ENCODE measurements at regions not wholly inside any gene's neighbourhood (a gene's known extent, or its start where the extent isn't known, plus 50 kb on each side); places are given as distances from the start of the nearest gene placed in this dataset.
"Not testable (repeated sequence)": the region's sequence is repeated elsewhere in the genome, so short reads cannot be mapped to it uniquely, and the experiment has no call there.

GRCh38 chr2:129823044-129823443 lies 156.4 kb upstream of the RAB6C start:
- Histone ChIP-seq H3K27me3 (ENCODE audit: control insufficient read depth in 1 of 2, insufficient read depth in 2 of 2, low read length in 2 of 2) (no peaks in the 10 kb centered on the region), H3K9me3 (ENCODE audit: control insufficient read depth in 2 of 2, insufficient read depth in 1 of 2, low read depth in 1 of 2, low read length in 1 of 2) (no peaks in the 10 kb centered on the region), H3K27ac (ENCODE audit: low read depth in 2 of 2, low read length in 1 of 2) (no peak overlapping the region), H3K4me1 (ENCODE audit: control insufficient read depth in 2 of 2, insufficient read depth in 2 of 2, low read length in 1 of 2) (peaks cover 0 to 9% of the 10 kb centered on the region in 2 donors), H3K36me3 (ENCODE audit: control insufficient read depth in 2 of 2, insufficient read depth in 2 of 2, low read length in 1 of 2) (no peaks in the 10 kb centered on the region), H3K4me3 (ENCODE audit: low read depth in 1 of 2, low read length in 2 of 2) (no peak overlapping the region)
- WGBS, 2 donors = 70 to 88% methylated on average over 10 of the region's 10 CpGs

- Histone ChIP-seq H3K36me3 (ENCODE audit: control insufficient read depth in 2 of 2, insufficient read depth in 2 of 2, low read length in 1 of 2) (no peaks in the 10 kb centered on the region), H3K4me3 (ENCODE audit: low read depth in 1 of 2, low read length in 2 of 2) (no peak overlapping the region), H3K4me1 (ENCODE audit: control insufficient read depth in 2 of 2, insufficient read depth in 2 of 2, low read length in 1 of 2) (no peaks in the 10 kb centered on the region), H3K27ac (ENCODE audit: low read depth in 2 of 2, low read length in 1 of 2) (no peak overlapping the region), H3K9me3 (ENCODE audit: control insufficient read depth in 2 of 2, insufficient read depth in 1 of 2, low read depth in 1 of 2, low read length in 1 of 2) (peaks cover 2 to 4% of the 10 kb centered on the region in 2 donors), H3K27me3 (ENCODE audit: control insufficient read depth in 1 of 2, insufficient read depth in 2 of 2, low read length in 2 of 2) (no peaks in the 10 kb centered on the region)
- WGBS, 2 donors = 50 to 55% methylated on average over 27 of the region's 27 CpGs
These were observed 152.0 kb upstream of the RAB6C start for GRCh38 chr2:129827311-129828090.

- H3K27me3 ChIP-seq (ENCODE audit: control insufficient read depth in 1 of 2, insufficient read depth in 2 of 2, low read length in 2 of 2) = no peaks in the 10 kb centered on the region
- H3K36me3 ChIP-seq (ENCODE audit: control insufficient read depth in 2 of 2, insufficient read depth in 2 of 2, low read length in 1 of 2) = no peaks in the 10 kb centered on the region
- H3K27ac ChIP-seq (ENCODE audit: low read depth in 2 of 2, low read length in 1 of 2) = no peak overlapping the region
- 67 to 92% methylated on average over 7 of the region's 7 CpGs for WGBS, 2 donors
- no peak overlapping the region for H3K4me3 ChIP-seq (ENCODE audit: low read depth in 1 of 2, low read length in 2 of 2)
- H3K4me1 ChIP-seq (ENCODE audit: control insufficient read depth in 2 of 2, insufficient read depth in 2 of 2, low read length in 1 of 2) = no peaks in the 10 kb centered on the region
- H3K9me3 ChIP-seq (ENCODE audit: control insufficient read depth in 2 of 2, insufficient read depth in 1 of 2, low read depth in 1 of 2, low read length in 1 of 2) = peaks cover 2 to 4% of the 10 kb centered on the region in 2 donors
These were observed 150.7 kb upstream of the RAB6C start for GRCh38 chr2:129828792-129829191.

GRCh38 chr2:129829588-129829987 lies 149.9 kb upstream of the RAB6C start:
- H3K4me1 ChIP-seq (ENCODE audit: control insufficient read depth in 2 of 2, insufficient read depth in 2 of 2, low read length in 1 of 2) = no peaks in the 10 kb centered on the region
- H3K4me3 ChIP-seq (ENCODE audit: low read depth in 1 of 2, low read length in 2 of 2) = no peak overlapping the region
- H3K9me3 ChIP-seq (ENCODE audit: control insufficient read depth in 2 of 2, insufficient read depth in 1 of 2, low read depth in 1 of 2, low read length in 1 of 2) = peaks cover 2 to 4% of the 10 kb centered on the region in 2 donors
- H3K27ac ChIP-seq (ENCODE audit: low read depth in 2 of 2, low read length in 1 of 2) = no peak overlapping the region
- H3K27me3 ChIP-seq (ENCODE audit: control insufficient read depth in 1 of 2, insufficient read depth in 2 of 2, low read length in 2 of 2) = no peaks in the 10 kb centered on the region
- no peaks in the 10 kb centered on the region for H3K36me3 ChIP-seq (ENCODE audit: control insufficient read depth in 2 of 2, insufficient read depth in 2 of 2, low read length in 1 of 2)
- WGBS, 2 donors = 74 to 77% methylated on average over 3 of the region's 3 CpGs

GRCh38 chr2:129831018-129831417 lies 148.4 kb upstream of the RAB6C start:
- Histone ChIP-seq H3K27me3 (ENCODE audit: control insufficient read depth in 1 of 2, insufficient read depth in 2 of 2, low read length in 2 of 2) (no peaks in the 10 kb centered on the region), H3K9me3 (ENCODE audit: control insufficient read depth in 2 of 2, insufficient read depth in 1 of 2, low read depth in 1 of 2, low read length in 1 of 2) (peaks cover 2 to 4% of the 10 kb centered on the region in 2 donors), H3K4me3 (ENCODE audit: low read depth in 1 of 2, low read length in 2 of 2) (no peak overlapping the region), H3K27ac (ENCODE audit: low read depth in 2 of 2, low read length in 1 of 2) (no peak overlapping the region), H3K4me1 (ENCODE audit: control insufficient read depth in 2 of 2, insufficient read depth in 2 of 2, low read length in 1 of 2) (no peaks in the 10 kb centered on the region), H3K36me3 (ENCODE audit: control insufficient read depth in 2 of 2, insufficient read depth in 2 of 2, low read length in 1 of 2) (no peaks in the 10 kb centered on the region)
- 92 to 95% methylated on average over 2 of the region's 2 CpGs for WGBS, 2 donors

GRCh38 chr2:129833465-129833864 lies 146.0 kb upstream of the RAB6C start:
- 95 to 96% methylated on average over 20 of the region's 20 CpGs for WGBS, 2 donors

GRCh38 chr2:129847043-129847442 lies 132.4 kb upstream of the RAB6C start:
- H3K27me3 ChIP-seq (ENCODE audit: control insufficient read depth in 1 of 2, insufficient read depth in 2 of 2, low read length in 2 of 2) = no peaks in the 10 kb centered on the region
- no peaks in the 10 kb centered on the region for H3K9me3 ChIP-seq (ENCODE audit: control insufficient read depth in 2 of 2, insufficient read depth in 1 of 2, low read depth in 1 of 2, low read length in 1 of 2)
- no peaks in the 10 kb centered on the region for H3K4me1 ChIP-seq (ENCODE audit: control insufficient read depth in 2 of 2, insufficient read depth in 2 of 2, low read length in 1 of 2)
- no peak overlapping the region for H3K4me3 ChIP-seq (ENCODE audit: low read depth in 1 of 2, low read length in 2 of 2)
- no peak overlapping the region for H3K27ac ChIP-seq (ENCODE audit: low read depth in 2 of 2, low read length in 1 of 2)
- no peaks in the 10 kb centered on the region for H3K36me3 ChIP-seq (ENCODE audit: control insufficient read depth in 2 of 2, insufficient read depth in 2 of 2, low read length in 1 of 2)
- WGBS, 2 donors = 51 to 57% methylated on average over 1 of the region's 1 CpG

More at GRCh38 chr2:129833465-129833864, 146.0 kb upstream of the RAB6C start:
- H3K27ac ChIP-seq (ENCODE audit: low read depth in 2 of 2, low read length in 1 of 2); H3K4me3 ChIP-seq (ENCODE audit: low read depth in 1 of 2, low read length in 2 of 2); H3K9me3 ChIP-seq (ENCODE audit: control insufficient read depth in 2 of 2, insufficient read depth in 1 of 2, low read depth in 1 of 2, low read length in 1 of 2); H3K4me1 ChIP-seq (ENCODE audit: control insufficient read depth in 2 of 2, insufficient read depth in 2 of 2, low read length in 1 of 2); H3K27me3 ChIP-seq (ENCODE audit: control insufficient read depth in 1 of 2, insufficient read depth in 2 of 2, low read length in 2 of 2); H3K36me3 ChIP-seq (ENCODE audit: control insufficient read depth in 2 of 2, insufficient read depth in 2 of 2, low read length in 1 of 2): not testable (repeated sequence)

GRCh38 chr2:129849559-129850160 lies 129.8 kb upstream of the RAB6C start:
- no peaks in the 10 kb centered on the region for H3K9me3 ChIP-seq (ENCODE audit: control insufficient read depth in 2 of 2, insufficient read depth in 1 of 2, low read depth in 1 of 2, low read length in 1 of 2)
- WGBS, 2 donors = 18 to 19% methylated on average over 6 of the region's 6 CpGs
- H3K4me1 ChIP-seq (ENCODE audit: control insufficient read depth in 2 of 2, insufficient read depth in 2 of 2, low read length in 1 of 2) = no peaks in the 10 kb centered on the region
- no peak overlapping the region for H3K4me3 ChIP-seq (ENCODE audit: low read depth in 1 of 2, low read length in 2 of 2)
- no peak overlapping the region for H3K27ac ChIP-seq (ENCODE audit: low read depth in 2 of 2, low read length in 1 of 2)
- H3K27me3 ChIP-seq (ENCODE audit: control insufficient read depth in 1 of 2, insufficient read depth in 2 of 2, low read length in 2 of 2) = no peaks in the 10 kb centered on the region
- no peaks in the 10 kb centered on the region for H3K36me3 ChIP-seq (ENCODE audit: control insufficient read depth in 2 of 2, insufficient read depth in 2 of 2, low read length in 1 of 2)

- Histone ChIP-seq H3K36me3 (ENCODE audit: control insufficient read depth in 2 of 2, insufficient read depth in 2 of 2, low read length in 1 of 2) (no peaks in the 10 kb centered on the region), H3K4me3 (ENCODE audit: low read depth in 1 of 2, low read length in 2 of 2) (no peak overlapping the region), H3K9me3 (ENCODE audit: control insufficient read depth in 2 of 2, insufficient read depth in 1 of 2, low read depth in 1 of 2, low read length in 1 of 2) (no peaks in the 10 kb centered on the region), H3K27ac (ENCODE audit: low read depth in 2 of 2, low read length in 1 of 2) (peak overlapping the region; percentile 66 to 70), H3K4me1 (ENCODE audit: control insufficient read depth in 2 of 2, insufficient read depth in 2 of 2, low read length in 1 of 2) (no peaks in the 10 kb centered on the region), H3K27me3 (ENCODE audit: control insufficient read depth in 1 of 2, insufficient read depth in 2 of 2, low read length in 2 of 2) (no peaks in the 10 kb centered on the region)
- 25 to 39% methylated on average over 4 of the region's 4 CpGs for WGBS, 2 donors
These were observed 122.3 kb upstream of the RAB6C start for GRCh38 chr2:129857200-129857599.

GRCh38 chr2:129859175-129859574 lies 120.3 kb upstream of the RAB6C start:
- Histone ChIP-seq H3K27ac (ENCODE audit: low read depth in 2 of 2, low read length in 1 of 2) (no peak overlapping the region), H3K4me3 (ENCODE audit: low read depth in 1 of 2, low read length in 2 of 2) (no peak overlapping the region), H3K4me1 (ENCODE audit: control insufficient read depth in 2 of 2, insufficient read depth in 2 of 2, low read length in 1 of 2) (no peaks in the 10 kb centered on the region), H3K27me3 (ENCODE audit: control insufficient read depth in 1 of 2, insufficient read depth in 2 of 2, low read length in 2 of 2) (no peaks in the 10 kb centered on the region), H3K9me3 (ENCODE audit: control insufficient read depth in 2 of 2, insufficient read depth in 1 of 2, low read depth in 1 of 2, low read length in 1 of 2) (no peaks in the 10 kb centered on the region), H3K36me3 (ENCODE audit: control insufficient read depth in 2 of 2, insufficient read depth in 2 of 2, low read length in 1 of 2) (no peaks in the 10 kb centered on the region)
- WGBS, 2 donors = 76 to 81% methylated on average over 9 of the region's 9 CpGs
